NT2/D1 (cell line): ENCODE measurements at regions not wholly inside any gene's neighbourhood (a gene's known extent, or its start where the extent isn't known, plus 50 kb on each side); places are given as distances from the start of the nearest gene placed in this dataset.

Experiments
- DNase-seq: peaks from one replicate; pipeline ENCODE4 v3.0.0-alpha.2; 2011; ENCODE audit warnings: low read depth, low spot score
- H3K27me3 ChIP-seq: 2 replicates; pipeline ENCODE4 v1.6.0; 2011; ENCODE audit warnings: mild to moderate bottlenecking; ENCODE audit not compliant: insufficient read length, insufficient read depth
- H3K36me3 ChIP-seq: 2 replicates; pipeline ENCODE4 v1.6.1; 2011; ENCODE audit warnings: mild to moderate bottlenecking, low read length, mixed read lengths; ENCODE audit not compliant: insufficient read depth, insufficient read length
- H3K4me1 ChIP-seq: 2 replicates; pipeline ENCODE4 v1.5.1; 2011; ENCODE audit not compliant: insufficient read depth, insufficient read length
- H3K4me3 ChIP-seq: 2 replicates; pipeline ENCODE4 v1.5.1; 2011; ENCODE audit warnings: low read depth; ENCODE audit not compliant: insufficient read length
- H3K9ac ChIP-seq: 2 replicates; pipeline ENCODE4 v1.6.0; 2011; ENCODE audit warnings: low read depth; ENCODE audit not compliant: insufficient read length
- H3K9me3 ChIP-seq: 2 replicates; pipeline ENCODE4 v1.5.1; 2011; ENCODE audit warnings: mild to moderate bottlenecking, low read length; ENCODE audit not compliant: insufficient read depth
- SUZ12 ChIP-seq: IDR thresholded peaks from 2 replicates; pipeline ENCODE4 v1.6.1; 2011; ENCODE audit not compliant: insufficient read length, insufficient read depth; ENCODE audit errors: extremely low read depth
- YY1 ChIP-seq: IDR thresholded peaks from 2 replicates; pipeline ENCODE4 v1.6.1; 2011; ENCODE audit not compliant: insufficient read length, insufficient read depth
- ZNF274 ChIP-seq: IDR thresholded peaks from 2 replicates; pipeline ENCODE4 v1.6.1; 2011; ENCODE audit warnings: mild to moderate bottlenecking, low read depth, low read length

GRCh38 chr1:177334903-177335302, 164.1 kb downstream of the BRINP2 start:
- no peak for TF ChIP-seq ZNF274
- TF ChIP-seq SUZ12: no peak
- TF ChIP-seq YY1: no peak
- H3K36me3 ChIP-seq: no peaks in the 10 kb centered on the region

DNA sequence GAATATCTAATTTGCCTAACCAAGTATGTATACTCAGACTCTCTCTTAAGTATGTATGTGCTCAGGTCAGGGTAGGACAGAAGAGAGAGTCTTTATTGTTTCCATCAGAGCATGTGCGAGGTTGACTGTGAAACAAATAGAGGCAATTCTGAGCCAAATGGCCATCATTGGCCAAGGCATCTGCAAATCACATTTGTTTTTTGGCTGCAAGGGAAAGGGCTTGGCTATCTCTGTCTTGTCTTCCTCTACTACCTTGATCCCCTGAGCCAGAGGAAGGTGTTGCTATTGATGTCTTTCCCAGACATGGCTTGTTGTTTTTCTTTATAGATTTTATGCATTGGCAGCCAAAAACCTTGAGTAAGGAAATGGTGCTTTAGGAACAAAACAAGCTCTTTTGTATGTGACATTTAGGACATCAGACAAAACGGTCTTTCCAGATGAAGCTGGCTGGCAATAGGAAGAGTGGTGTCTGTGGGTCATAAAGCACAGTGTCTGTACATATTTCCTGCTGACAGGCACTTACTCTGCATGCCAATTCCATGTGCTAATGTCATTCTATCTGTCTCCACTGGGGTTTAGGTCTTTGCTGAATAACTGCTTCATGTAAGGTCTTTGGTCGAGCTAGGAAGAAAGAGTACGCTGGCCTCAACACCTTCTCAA, 163.3 kb downstream of the BRINP2 start:
- TF ChIP-seq SUZ12: no peak
- TF ChIP-seq ZNF274: no peak
- TF ChIP-seq YY1: no peak
- Histone ChIP-seq H3K27me3 (no peaks in the 10 kb centered on the region), H3K9me3 (no peaks in the 10 kb centered on the region), H3K9ac (no peak overlapping the region), H3K36me3 (no peaks in the 10 kb centered on the region), H3K4me1 (no peaks in the 10 kb centered on the region), H3K4me3 (no peak overlapping the region)
- no peak for DNase-seq

More at GRCh38 chr1:177334903-177335302, 164.1 kb downstream of the BRINP2 start:
- no peak for DNase-seq
- H3K9ac ChIP-seq: no peak overlapping the region
- H3K27me3 ChIP-seq: no peaks in the 10 kb centered on the region
- H3K4me3 ChIP-seq: no peak overlapping the region
- no peaks in the 10 kb centered on the region for H3K4me1 ChIP-seq
- no peaks in the 10 kb centered on the region for H3K9me3 ChIP-seq
